HT-29 (cell line): ENCODE measurements at regions not wholly inside any gene's neighbourhood (a gene's known extent, or its start where the extent isn't known, plus 50 kb on each side); places are given as distances from the start of the nearest gene placed in this dataset.

Experiments
- DNase-seq: peaks from one replicate; pipeline ENCODE4 v3.0.0-alpha.2; 2015; ENCODE audit warnings: low spot score

GRCh38 chr18:67290421-67290820 is 226.1 kb downstream of the DSEL start:
- DNase-seq = no peak

GRCh38 chr18:67285583-67285982 is 230.9 kb downstream of the DSEL start:
- DNase-seq = no peak

- DNase-seq = no peak
Observed at GRCh38 chr18:67282796-67283195, 233.7 kb downstream of the DSEL start.

- DNase-seq = no peak
Observed at GRCh38 chr18:67281746-67282145, 234.8 kb downstream of the DSEL start.

GRCh38 chr18:67280486-67281242 is 235.9 kb downstream of the DSEL start:
- no peak for DNase-seq

- DNase-seq = no peak
Observed at GRCh38 chr18:67279988-67280387, 236.5 kb downstream of the DSEL start.

GRCh38 chr18:67278984-67279383 is 237.5 kb downstream of the DSEL start:
- DNase-seq = no peak

GRCh38 chr18:67276638-67277037 is 239.9 kb downstream of the DSEL start:
- DNase-seq = no peak

- no peak for DNase-seq
Observed at GRCh38 chr18:67273288-67273687, 243.2 kb downstream of the DSEL start.

- no peak for DNase-seq
Observed at GRCh38 chr18:67269206-67269605, 247.3 kb downstream of the DSEL start.

- no peak for DNase-seq
Observed at GRCh38 chr18:67268530-67268929, 248.0 kb downstream of the DSEL start.

- no peak for DNase-seq
Observed at GRCh38 chr18:67266246-67267237, 250.0 kb downstream of the DSEL start.

GRCh38 chr18:67265464-67266245 is 250.9 kb downstream of the DSEL start:
- peak; percentile 5 for DNase-seq

GRCh38 chr18:67261931-67262552 is 254.5 kb downstream of the DSEL start:
- no peak for DNase-seq

GRCh38 chr18:67260841-67261240 is 255.7 kb downstream of the DSEL start:
- DNase-seq = no peak

- no peak for DNase-seq
Observed at GRCh38 chr18:67250776-67251424, 265.6 kb downstream of the DSEL start.

- DNase-seq = no peak
Observed at GRCh38 chr18:67243799-67244587, 272.5 kb downstream of the DSEL start.

- no peak for DNase-seq
Observed at GRCh38 chr18:67242001-67242400, 274.5 kb downstream of the DSEL start.

- DNase-seq = no peak
Observed at GRCh38 chr18:67241299-67241698, 275.2 kb downstream of the DSEL start.

GRCh38 chr18:67239826-67240225 is 276.7 kb downstream of the DSEL start:
- no peak for DNase-seq
